22Rv1 (cell line): ENCODE measurements at regions not wholly inside any gene's neighbourhood (a gene's known extent, or its start where the extent isn't known, plus 50 kb on each side); places are given as distances from the start of the nearest gene placed in this dataset.

Experiments used
- H3K27ac ChIP-seq: fragments of 450-650 bp; 2 replicates; pipeline ENCODE4 v1.5.1; 2017
- ZFX ChIP-seq: fragments of 450-650 bp; IDR thresholded peaks from 2 replicates; pipeline ENCODE4 v1.6.1; 2017; ENCODE audit warnings: antibody characterized with exemption, borderline replicate concordance
- TF ChIP-seq, protein P1 (sequence below): fragments of 450-650 bp; IDR thresholded peaks from 2 replicates; pipeline ENCODE4 v1.5.1; 2017; ENCODE audit warnings: mild to moderate bottlenecking

DNA sequence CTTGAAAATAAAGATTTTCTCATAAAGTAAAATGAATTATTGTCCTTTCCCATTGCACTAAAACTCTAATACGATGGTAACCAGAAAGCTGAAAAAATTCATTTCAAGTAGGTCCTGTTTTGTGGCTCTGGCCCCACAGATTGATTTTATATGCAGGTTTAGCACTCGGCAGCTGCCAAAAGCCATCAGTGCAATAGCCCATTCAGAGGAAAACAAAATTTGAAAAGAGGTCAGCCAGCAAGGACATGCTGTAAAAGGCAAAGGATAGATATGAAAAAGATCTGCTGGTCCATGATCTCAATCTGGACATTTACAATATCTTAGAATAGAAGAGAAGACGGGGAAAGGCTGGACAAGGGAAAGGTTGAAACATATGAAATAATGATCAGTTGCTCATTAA lies 414.8 kb upstream of the NOVA1 start:
- TF ChIP-seq ZFX: no peak
- TF ChIP-seq, protein P1, sequence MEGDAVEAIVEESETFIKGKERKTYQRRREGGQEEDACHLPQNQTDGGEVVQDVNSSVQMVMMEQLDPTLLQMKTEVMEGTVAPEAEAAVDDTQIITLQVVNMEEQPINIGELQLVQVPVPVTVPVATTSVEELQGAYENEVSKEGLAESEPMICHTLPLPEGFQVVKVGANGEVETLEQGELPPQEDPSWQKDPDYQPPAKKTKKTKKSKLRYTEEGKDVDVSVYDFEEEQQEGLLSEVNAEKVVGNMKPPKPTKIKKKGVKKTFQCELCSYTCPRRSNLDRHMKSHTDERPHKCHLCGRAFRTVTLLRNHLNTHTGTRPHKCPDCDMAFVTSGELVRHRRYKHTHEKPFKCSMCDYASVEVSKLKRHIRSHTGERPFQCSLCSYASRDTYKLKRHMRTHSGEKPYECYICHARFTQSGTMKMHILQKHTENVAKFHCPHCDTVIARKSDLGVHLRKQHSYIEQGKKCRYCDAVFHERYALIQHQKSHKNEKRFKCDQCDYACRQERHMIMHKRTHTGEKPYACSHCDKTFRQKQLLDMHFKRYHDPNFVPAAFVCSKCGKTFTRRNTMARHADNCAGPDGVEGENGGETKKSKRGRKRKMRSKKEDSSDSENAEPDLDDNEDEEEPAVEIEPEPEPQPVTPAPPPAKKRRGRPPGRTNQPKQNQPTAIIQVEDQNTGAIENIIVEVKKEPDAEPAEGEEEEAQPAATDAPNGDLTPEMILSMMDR: no peak
- H3K27ac ChIP-seq: no peak overlapping the region

GRCh38 chr14:27013678-27014077 lies 415.8 kb upstream of the NOVA1 start:
- TF ChIP-seq, protein P1: no peak
- no peak for TF ChIP-seq ZFX
- H3K27ac ChIP-seq: no peak overlapping the region

GRCh38 chr14:27015065-27015464 lies 417.2 kb upstream of the NOVA1 start:
- no peak for TF ChIP-seq ZFX
- TF ChIP-seq, protein P1: no peak

GRCh38 chr14:27025648-27026047 lies 427.8 kb upstream of the NOVA1 start:
- no peak overlapping the region for H3K27ac ChIP-seq
- no peak for TF ChIP-seq ZFX
- TF ChIP-seq, protein P1: no peak

More at GRCh38 chr14:27015065-27015464, 417.2 kb upstream of the NOVA1 start:
- no peak overlapping the region for H3K27ac ChIP-seq

- no peak overlapping the region for H3K27ac ChIP-seq
- no peak for TF ChIP-seq ZFX
- TF ChIP-seq, protein P1: no peak
These were observed 428.3 kb upstream of the NOVA1 start for GRCh38 chr14:27026097-27026496.

DNA sequence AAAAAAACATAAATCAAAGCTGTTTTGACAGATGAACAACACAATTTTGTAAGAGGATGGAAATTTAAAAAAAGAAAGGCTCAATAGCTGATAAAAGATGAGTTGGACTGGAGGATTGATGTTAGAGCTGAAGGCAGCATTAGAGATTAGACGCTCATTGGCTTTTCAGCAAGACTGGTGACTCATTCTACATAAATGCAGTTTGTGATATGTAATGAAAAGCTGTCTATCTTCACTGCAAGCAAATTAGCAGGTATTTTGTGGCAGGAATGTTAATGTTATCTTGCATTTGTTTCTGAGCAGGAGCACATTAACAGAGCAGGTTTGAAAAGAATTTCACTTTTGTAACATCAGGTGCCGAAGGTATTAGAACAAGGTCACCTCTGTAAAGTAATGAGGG lies 442.7 kb upstream of the NOVA1 start:
- no peak overlapping the region for H3K27ac ChIP-seq
- no peak for TF ChIP-seq ZFX
- TF ChIP-seq, protein P1: no peak

GRCh38 chr14:27049701-27050100 lies 451.9 kb upstream of the NOVA1 start:
- TF ChIP-seq, protein P1: no peak
- no peak for TF ChIP-seq ZFX
- H3K27ac ChIP-seq: no peak overlapping the region
